K562 (cell line): ENCODE measurements at regions not wholly inside any gene's neighbourhood (a gene's known extent, or its start where the extent isn't known, plus 50 kb on each side); places are given as distances from the start of the nearest gene placed in this dataset.

Experiments used
- POLR2A ChIP-seq: fragments of 450-650 bp; conservative IDR thresholded peaks from 2 replicates; pipeline ENCODE4 v1.6.1; 2016
- RBFOX2 ChIP-seq: fragments of 200-400 bp; formaldehyde crosslinking; IDR thresholded peaks from 2 replicates; pipeline ENCODE4 v1.6.1; 2017; ENCODE audit warnings: low read depth, mild to moderate bottlenecking, low read length, moderate library complexity
- SIX5 ChIP-seq, 2 experiments: IDR thresholded peaks; 2 replicates each; pipeline ENCODE4 v1.6.1; 2011; ENCODE audit warnings: low read length in 2 of 2, borderline replicate concordance in 1 of 2, low read depth in 1 of 2, mild to moderate bottlenecking in 1 of 2, moderate library complexity in 1 of 2; ENCODE audit not compliant: insufficient read depth in 1 of 2
- SMC3 ChIP-seq: conservative IDR thresholded peaks from 2 replicates; pipeline ENCODE4 v1.6.1; 2011; ENCODE audit warnings: low read depth, low read length, improper control_type of control experiment; ENCODE audit not compliant: insufficient read depth
- SUPT5H ChIP-seq: fragments of 450-650 bp; IDR thresholded peaks from 2 replicates; pipeline ENCODE4 v1.6.1; 2016
- TAF15 ChIP-seq: fragments of 200-400 bp; formaldehyde crosslinking; IDR thresholded peaks from 2 replicates; pipeline ENCODE4 v1.6.1; 2017; ENCODE audit warnings: mild to moderate bottlenecking, low read depth, low read length, moderate library complexity
- ZBTB33 ChIP-seq: sonication (generic); formaldehyde crosslinking; IDR thresholded peaks from 2 replicates; pipeline ENCODE4 v1.8.1; 2023; ENCODE audit warnings: mild to moderate bottlenecking, missing genetic modification reagents
- ZNF274 ChIP-seq: IDR thresholded peaks from 2 replicates; pipeline ENCODE4 v1.6.1; 2011; ENCODE audit warnings: low read depth, mild to moderate bottlenecking, low read length, moderate library complexity, borderline replicate concordance
- ZNF592 ChIP-seq: fragments of 450-650 bp; IDR thresholded peaks from 2 replicates; pipeline ENCODE4 v1.6.1; 2017; ENCODE audit warnings: antibody characterized with exemption, mild to moderate bottlenecking

- TF ChIP-seq SMC3 (no peak), ZBTB33 (CRISPR knock-in tag) (no peak), ZNF274 (no peak), ZNF592 (no peak), RBFOX2 (no peak), TAF15 (no peak), POLR2A (no peak), SIX5 (IDR thresholded peaks at IDR 0.05; ENCODE audit: borderline replicate concordance in 1 of 2, insufficient read depth in 1 of 2, low read depth in 1 of 2, low read length in 2 of 2) (no peak), SUPT5H (no peak)
Observed at GRCh38 chr10:43794181-43794815, 145.6 kb upstream of the ZNF32 start.
